Activated CD8-positive, alpha-beta memory T cell treated with anti-CD3 and anti-CD28 coated beads for 36 hours (primary cell): ENCODE measurements at regions not wholly inside any gene's neighbourhood (a gene's known extent, or its start where the extent isn't known, plus 50 kb on each side); places are given as distances from the start of the nearest gene placed in this dataset.

Source experiments
- CTCF ChIA-PET: fragments of 350-600 bp; sonication (Branson Sonifier 250); formaldehyde crosslinking; loops from one replicate; lab custom pipeline; 2021; ENCODE audit warnings: antibody characterized with exemption; lab: Charles Lee
- POLR2A ChIA-PET: fragments of 350-600 bp; sonication (Branson Sonifier 250); formaldehyde crosslinking; loops from one replicate; lab custom pipeline; 2021; ENCODE audit warnings: antibody characterized with exemption; lab: Charles Lee

- POLR2A ChIA-PET, result no interaction called here
- CTCF ChIA-PET, result no interaction called here
Observed at GRCh38 chr7:1331561-1332467, 99.1 kb downstream of the UNCX start.

- ChIA-PET CTCF (no interaction called here), POLR2A (no interaction called here)
Observed at GRCh38 chr7:1336509-1336908, 103.8 kb downstream of the UNCX start.

GRCh38 chr7:1339611-1340010, 106.9 kb downstream of the UNCX start:
- POLR2A ChIA-PET, result no interaction called here
- CTCF ChIA-PET, result no interaction called here

- ChIA-PET POLR2A (no interaction called here), CTCF (no interaction called here)
Observed at GRCh38 chr7:1340031-1340430, 107.4 kb downstream of the UNCX start.

- ChIA-PET POLR2A (no interaction called here), CTCF (no interaction called here)
Observed at GRCh38 chr7:1340461-1341360, 108.0 kb downstream of the UNCX start.

GRCh38 chr7:1341361-1342089, 108.9 kb downstream of the UNCX start:
- POLR2A ChIA-PET, result no interaction called here
- CTCF ChIA-PET, result no interaction called here

GRCh38 chr7:1342090-1342640, 109.5 kb downstream of the UNCX start:
- ChIA-PET POLR2A (no interaction called here), CTCF (no interaction called here)

GRCh38 chr7:1343551-1343950, 110.9 kb downstream of the UNCX start:
- ChIA-PET CTCF (no interaction called here), POLR2A (no interaction called here)

- ChIA-PET POLR2A (no interaction called here), CTCF (no interaction called here)
Observed at GRCh38 chr7:1344421-1344820, 111.7 kb downstream of the UNCX start.

GRCh38 chr7:1344981-1345701, 112.5 kb downstream of the UNCX start:
- POLR2A ChIA-PET, result no interaction called here
- CTCF ChIA-PET, result no interaction called here

GRCh38 chr7:1345796-1346755, 113.2 kb downstream of the MICALL2 start:
- ChIA-PET CTCF (no interaction called here), POLR2A (no interaction called here)

- POLR2A ChIA-PET, result no interaction called here
- CTCF ChIA-PET, result no interaction called here
Observed at GRCh38 chr7:1346851-1347250, 112.4 kb downstream of the MICALL2 start.

- ChIA-PET CTCF (interaction anchor here (0.7 kb wide), 1 partner anchor 355 kb away, joined by 3 read pairs; no protein-coding TSS in a partner anchor), POLR2A (no interaction called here)
Observed at GRCh38 chr7:1348096-1348822, 111.0 kb downstream of the MICALL2 start.

- POLR2A ChIA-PET, result no interaction called here
- CTCF ChIA-PET, result no interaction called here
Observed at GRCh38 chr7:1348823-1349335, 110.4 kb downstream of the MICALL2 start.

- ChIA-PET POLR2A (no interaction called here), CTCF (no interaction called here)
Observed at GRCh38 chr7:1349351-1349761, 109.9 kb downstream of the MICALL2 start.

- POLR2A ChIA-PET, result no interaction called here
- CTCF ChIA-PET, result interaction anchor here (1.0 kb wide), 1 partner anchor 80 kb away, joined by 3 read pairs; no protein-coding TSS in a partner anchor
Observed at GRCh38 chr7:1351881-1352625, 107.2 kb downstream of the MICALL2 start.
